IPS-18c (cell line): ENCODE measurements at regions not wholly inside any gene's neighbourhood (a gene's known extent, or its start where the extent isn't known, plus 50 kb on each side); places are given as distances from the start of the nearest gene placed in this dataset.

Experiments
- H3K4me3 ChIP-seq: 2 replicates; pipeline ENCODE4 v1.7.0; 2013; ENCODE audit warnings: low read depth, mild to moderate bottlenecking, low read length, moderate library complexity; ENCODE audit not compliant: insufficient read depth
- H3K9me3 ChIP-seq: one replicate; pipeline ENCODE4 v1.6.1; 2013; ENCODE audit warnings: mild to moderate bottlenecking, low read length, moderate library complexity; ENCODE audit not compliant: control insufficient read depth, insufficient read depth

- H3K9me3 ChIP-seq: no peaks in the 10 kb centered on the region
Observed at GRCh38 chr2:103734911-103735310, 973.1 kb downstream of the TMEM182 start.

GRCh38 chr2:103738108-103738507 lies 976.3 kb downstream of the TMEM182 start:
- no peaks in the 10 kb centered on the region for H3K9me3 ChIP-seq
- H3K4me3 ChIP-seq: no peak overlapping the region

More at GRCh38 chr2:103734911-103735310, 973.1 kb downstream of the TMEM182 start:
- no peak overlapping the region for H3K4me3 ChIP-seq

- Histone ChIP-seq H3K9me3 (no peaks in the 10 kb centered on the region), H3K4me3 (no peak overlapping the region)
Observed at GRCh38 chr2:103738606-103739005, 976.8 kb downstream of the TMEM182 start.

- Histone ChIP-seq H3K9me3 (no peaks in the 10 kb centered on the region), H3K4me3 (no peak overlapping the region)
Observed at GRCh38 chr2:103739186-103739585, 977.4 kb downstream of the TMEM182 start.

- H3K4me3 ChIP-seq: no peak overlapping the region
- H3K9me3 ChIP-seq: no peaks in the 10 kb centered on the region
Observed at GRCh38 chr2:103739921-103740320, 978.1 kb downstream of the TMEM182 start.

GRCh38 chr2:103740631-103741030 lies 978.8 kb downstream of the TMEM182 start:
- H3K4me3 ChIP-seq: no peak overlapping the region
- no peaks in the 10 kb centered on the region for H3K9me3 ChIP-seq

GRCh38 chr2:103743195-103743594 lies 981.4 kb downstream of the TMEM182 start:
- Histone ChIP-seq H3K4me3 (no peak overlapping the region), H3K9me3 (no peaks in the 10 kb centered on the region)

GRCh38 chr2:103754530-103754929 lies 992.7 kb downstream of the TMEM182 start:
- Histone ChIP-seq H3K9me3 (no peaks in the 10 kb centered on the region), H3K4me3 (no peak overlapping the region)

- no peak overlapping the region for H3K4me3 ChIP-seq
Observed at GRCh38 chr2:103773884-103774283, 1012.1 kb downstream of the TMEM182 start.

GRCh38 chr2:103780088-103780702 lies 1018.4 kb downstream of the TMEM182 start:
- no peaks in the 10 kb centered on the region for H3K9me3 ChIP-seq

More at GRCh38 chr2:103773884-103774283, 1012.1 kb downstream of the TMEM182 start:
- no peaks in the 10 kb centered on the region for H3K9me3 ChIP-seq

GRCh38 chr2:103781313-103781712 lies 1019.5 kb downstream of the TMEM182 start:
- H3K9me3 ChIP-seq: no peaks in the 10 kb centered on the region

More at GRCh38 chr2:103780088-103780702, 1018.4 kb downstream of the TMEM182 start:
- H3K4me3 ChIP-seq: no peak overlapping the region

GRCh38 chr2:103784261-103784660 lies 1022.4 kb downstream of the TMEM182 start:
- Histone ChIP-seq H3K9me3 (no peaks in the 10 kb centered on the region), H3K4me3 (no peak overlapping the region)

More at GRCh38 chr2:103781313-103781712, 1019.5 kb downstream of the TMEM182 start:
- H3K4me3 ChIP-seq: no peak overlapping the region

GRCh38 chr2:103785432-103785831 lies 1023.6 kb downstream of the TMEM182 start:
- Histone ChIP-seq H3K4me3 (no peak overlapping the region), H3K9me3 (no peaks in the 10 kb centered on the region)

- Histone ChIP-seq H3K9me3 (no peaks in the 10 kb centered on the region), H3K4me3 (no peak overlapping the region)
Observed at GRCh38 chr2:103785956-103786355, 1024.1 kb downstream of the TMEM182 start.

- H3K4me3 ChIP-seq: no peak overlapping the region
- H3K9me3 ChIP-seq: no peaks in the 10 kb centered on the region
Observed at GRCh38 chr2:103788389-103788788, 1026.6 kb downstream of the TMEM182 start.

- no peaks in the 10 kb centered on the region for H3K9me3 ChIP-seq
- H3K4me3 ChIP-seq: no peak overlapping the region
Observed at GRCh38 chr2:103788951-103789350, 1027.1 kb downstream of the TMEM182 start.

GRCh38 chr2:103789381-103790095 lies 1027.7 kb downstream of the TMEM182 start:
- H3K4me3 ChIP-seq: no peak overlapping the region
- no peaks in the 10 kb centered on the region for H3K9me3 ChIP-seq

- no peak overlapping the region for H3K4me3 ChIP-seq
Observed at GRCh38 chr2:103792042-103792441, 1030.2 kb downstream of the TMEM182 start.

More at GRCh38 chr2:103792042-103792441, 1030.2 kb downstream of the TMEM182 start:
- H3K9me3 ChIP-seq: no peaks in the 10 kb centered on the region
